Memory B cell (primary cell): ENCODE measurements at regions not wholly inside any gene's neighbourhood (a gene's known extent, or its start where the extent isn't known, plus 50 kb on each side); places are given as distances from the start of the nearest gene placed in this dataset.

Experiments
- ATAC-seq: fragments of 150-1000 bp; cut with Tn5 transposase; 2 replicates; pipeline ENCODE4 v1.10.0; 2021; ENCODE audit warnings: low read depth, mild to moderate bottlenecking, moderate library complexity
- DNase-seq, 2 donors: peaks; one replicate each; pipeline ENCODE4 v3.0.0; 2022; ENCODE audit warnings: low spot score in 2 of 2
- H3K27ac Mint-ChIP-seq: one replicate; pipeline ENCODE4 v1.8.0; 2022; ENCODE audit warnings: mild to moderate bottlenecking, moderate library complexity, mixed read lengths
- H3K27me3 Mint-ChIP-seq: one replicate; pipeline ENCODE4 v1.8.0; 2022; ENCODE audit warnings: mixed read lengths
- H3K36me3 Mint-ChIP-seq: one replicate; pipeline ENCODE4 v1.8.0; 2022; ENCODE audit warnings: mild to moderate bottlenecking, mixed read lengths
- H3K4me1 Mint-ChIP-seq: one replicate; pipeline ENCODE4 v1.8.0; 2022; ENCODE audit warnings: mixed read lengths
- H3K4me3 Mint-ChIP-seq: one replicate; pipeline ENCODE4 v1.8.0; 2022; ENCODE audit warnings: mild to moderate bottlenecking, moderate library complexity, mixed read lengths
- H3K9me3 Mint-ChIP-seq: one replicate; pipeline ENCODE4 v1.8.0; 2022; ENCODE audit warnings: mixed read lengths

GRCh38 chr4:136457577-136457976 lies 1074.7 kb downstream of the PCDH18 start:
- Mint-ChIP-seq H3K4me1 (no peaks in the 10 kb centered on the region), H3K4me3 (no peak overlapping the region), H3K9me3 (peaks cover 3% of the 10 kb centered on the region), H3K27ac (no peak overlapping the region), H3K27me3 (no peaks in the 10 kb centered on the region), H3K36me3 (no peaks in the 10 kb centered on the region)
- DNase-seq (no peak), ATAC-seq (no peak)

GRCh38 chr4:136457004-136457403 lies 1075.3 kb downstream of the PCDH18 start:
- Mint-ChIP-seq H3K27me3 (no peaks in the 10 kb centered on the region), H3K27ac (no peak overlapping the region), H3K9me3 (peaks cover under 1% of the 10 kb centered on the region), H3K4me3 (no peak overlapping the region), H3K4me1 (no peaks in the 10 kb centered on the region), H3K36me3 (no peaks in the 10 kb centered on the region)
- DNase-seq = no peak
- no peak for ATAC-seq

GRCh38 chr4:136443006-136443405 lies 1089.3 kb downstream of the PCDH18 start:
- no peaks in the 10 kb centered on the region for H3K4me1 Mint-ChIP-seq
- H3K36me3 Mint-ChIP-seq = no peaks in the 10 kb centered on the region
- H3K27ac Mint-ChIP-seq = no peak overlapping the region
- ATAC-seq (no peak), DNase-seq (no peak)
- H3K4me3 Mint-ChIP-seq = no peak overlapping the region
- H3K9me3 Mint-ChIP-seq = no peaks in the 10 kb centered on the region
- no peaks in the 10 kb centered on the region for H3K27me3 Mint-ChIP-seq

DNA sequence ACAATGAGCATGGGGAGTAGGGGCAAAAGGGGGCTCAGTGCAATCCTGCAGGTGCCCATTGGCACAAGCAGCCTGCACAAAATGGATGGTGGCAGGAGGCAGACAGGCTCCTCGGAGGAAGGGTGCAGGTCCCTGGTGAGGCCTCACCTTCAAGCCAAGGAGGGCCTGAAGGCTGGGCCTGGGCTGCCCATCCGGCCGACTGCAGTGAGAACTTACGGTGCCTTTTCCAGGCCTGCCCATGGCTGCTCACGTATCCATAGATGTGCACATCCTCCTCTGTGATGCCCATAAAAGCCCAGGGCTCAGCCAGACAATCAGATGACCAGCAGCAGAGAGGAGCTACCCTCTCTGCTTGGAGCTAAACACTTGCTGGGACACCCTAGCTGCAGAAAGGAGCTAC lies 1089.8 kb downstream of the PCDH18 start:
- no peaks in the 10 kb centered on the region for H3K36me3 Mint-ChIP-seq
- ATAC-seq = no peak
- no peaks in the 10 kb centered on the region for H3K9me3 Mint-ChIP-seq
- H3K27ac Mint-ChIP-seq = no peak overlapping the region
- DNase-seq = no peak
- no peaks in the 10 kb centered on the region for H3K27me3 Mint-ChIP-seq
- H3K4me1 Mint-ChIP-seq = no peaks in the 10 kb centered on the region
- no peak overlapping the region for H3K4me3 Mint-ChIP-seq

- H3K27me3 Mint-ChIP-seq = no peaks in the 10 kb centered on the region
- no peak overlapping the region for H3K4me3 Mint-ChIP-seq
- no peaks in the 10 kb centered on the region for H3K9me3 Mint-ChIP-seq
- H3K4me1 Mint-ChIP-seq = no peaks in the 10 kb centered on the region
- DNase-seq = no peak
- ATAC-seq = no peak
- no peak overlapping the region for H3K27ac Mint-ChIP-seq
- H3K36me3 Mint-ChIP-seq = no peaks in the 10 kb centered on the region
These were observed 1090.5 kb downstream of the PCDH18 start for GRCh38 chr4:136441629-136442282.

DNA sequence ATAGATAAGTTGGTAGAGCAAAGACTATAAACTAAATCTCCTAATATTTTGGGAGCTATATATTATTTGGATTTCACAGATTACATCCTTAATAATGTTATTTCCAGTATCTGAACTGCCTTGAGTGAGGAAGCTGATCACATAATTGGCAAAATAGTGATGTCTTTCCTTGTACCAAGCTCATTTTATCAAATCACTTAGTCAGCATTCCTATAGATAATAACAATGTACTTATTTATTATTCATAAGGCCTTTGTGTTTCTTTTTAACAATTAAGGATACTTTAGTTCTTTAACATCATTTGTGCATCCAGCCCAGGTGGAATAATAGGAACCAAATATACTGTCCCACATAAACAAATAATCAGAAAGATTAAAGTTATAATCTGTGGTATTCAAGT lies 1093.6 kb downstream of the PCDH18 start:
- no peaks in the 10 kb centered on the region for H3K9me3 Mint-ChIP-seq
- ATAC-seq (no peak), DNase-seq (no peak)
- H3K27me3 Mint-ChIP-seq = no peaks in the 10 kb centered on the region
- H3K27ac Mint-ChIP-seq = no peak overlapping the region
- no peak overlapping the region for H3K4me3 Mint-ChIP-seq
- no peaks in the 10 kb centered on the region for H3K4me1 Mint-ChIP-seq
- H3K36me3 Mint-ChIP-seq = no peaks in the 10 kb centered on the region

DNA sequence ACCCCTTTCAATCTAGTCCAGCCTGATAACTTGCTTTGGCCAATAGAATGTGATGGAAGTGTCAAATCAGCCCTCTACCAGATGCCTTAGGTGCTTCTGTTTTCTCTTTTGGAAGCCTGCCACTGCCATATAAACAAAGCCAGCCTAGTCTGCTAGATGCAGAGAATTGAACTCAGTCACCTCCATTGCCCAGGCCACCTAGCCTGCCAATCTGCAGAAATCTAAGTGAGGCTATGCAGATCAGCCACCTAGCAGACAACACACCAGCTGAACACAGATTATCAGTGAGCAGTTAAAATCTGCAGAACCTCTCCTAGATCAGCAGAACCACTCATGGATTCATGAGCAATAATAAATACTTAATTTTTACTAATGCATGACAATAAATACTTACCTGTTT lies 1108.2 kb downstream of the PCDH18 start:
- peaks cover 1% of the 10 kb centered on the region for H3K9me3 Mint-ChIP-seq
- DNase-seq = no peak
- H3K4me1 Mint-ChIP-seq = no peaks in the 10 kb centered on the region
- no peak for ATAC-seq
- no peak overlapping the region for H3K27ac Mint-ChIP-seq
- no peaks in the 10 kb centered on the region for H3K36me3 Mint-ChIP-seq
- H3K4me3 Mint-ChIP-seq = no peak overlapping the region
- H3K27me3 Mint-ChIP-seq = no peaks in the 10 kb centered on the region

GRCh38 chr4:136414981-136415380 lies 1117.3 kb downstream of the PCDH18 start:
- ATAC-seq (no peak), DNase-seq (no peak)
- Mint-ChIP-seq H3K36me3 (no peaks in the 10 kb centered on the region), H3K27ac (no peak overlapping the region), H3K9me3 (peaks cover 2% of the 10 kb centered on the region), H3K27me3 (no peaks in the 10 kb centered on the region), H3K4me3 (no peak overlapping the region), H3K4me1 (no peaks in the 10 kb centered on the region)

DNA sequence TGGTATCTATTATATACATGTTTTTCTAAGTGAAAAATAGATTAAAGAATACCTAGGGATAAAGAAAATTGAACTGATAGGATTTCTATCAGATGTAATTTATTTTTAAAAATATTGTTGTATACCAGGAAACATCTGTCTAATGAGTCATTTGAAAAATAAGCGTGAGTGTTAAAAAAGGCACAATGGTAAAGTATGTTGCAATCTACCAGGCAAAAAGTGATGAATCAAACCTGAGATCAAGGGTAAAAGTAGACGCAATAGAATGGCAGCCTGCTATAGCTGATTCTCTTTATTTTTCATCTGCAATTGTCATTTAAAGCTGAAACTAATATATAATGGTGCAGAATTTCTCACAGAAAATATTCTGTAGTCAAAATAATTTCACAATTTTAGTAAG lies 1119.6 kb downstream of the PCDH18 start:
- Mint-ChIP-seq H3K36me3 (no peaks in the 10 kb centered on the region), H3K4me3 (no peak overlapping the region), H3K4me1 (no peaks in the 10 kb centered on the region), H3K9me3 (peaks cover 2% of the 10 kb centered on the region), H3K27ac (no peak overlapping the region), H3K27me3 (no peaks in the 10 kb centered on the region)
- DNase-seq = no peak
- no peak for ATAC-seq

DNA sequence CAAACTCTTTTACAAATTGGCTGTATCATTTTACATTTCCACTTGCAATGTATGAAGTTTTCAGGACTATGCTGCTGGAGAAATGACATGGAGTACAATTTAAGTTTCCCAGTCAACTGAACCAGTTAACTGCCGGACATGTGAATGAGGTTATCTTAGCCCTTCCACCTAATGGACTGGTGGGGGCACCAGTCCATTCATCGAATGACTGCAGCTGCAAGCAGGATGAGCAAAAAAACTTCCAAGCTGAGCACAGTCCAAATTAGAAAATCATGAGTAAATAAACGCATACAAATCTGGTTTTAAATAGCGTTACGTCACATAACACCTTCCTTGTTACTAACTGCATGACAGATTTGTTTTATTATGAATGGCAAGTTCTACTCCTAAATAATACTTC lies 1131.5 kb downstream of the PCDH18 start:
- no peak for ATAC-seq
- DNase-seq = no peak
- peaks cover 1% of the 10 kb centered on the region for H3K9me3 Mint-ChIP-seq
- H3K4me3 Mint-ChIP-seq = no peak overlapping the region
- H3K27ac Mint-ChIP-seq = no peak overlapping the region
- no peaks in the 10 kb centered on the region for H3K36me3 Mint-ChIP-seq
- no peaks in the 10 kb centered on the region for H3K27me3 Mint-ChIP-seq
- no peaks in the 10 kb centered on the region for H3K4me1 Mint-ChIP-seq

DNA sequence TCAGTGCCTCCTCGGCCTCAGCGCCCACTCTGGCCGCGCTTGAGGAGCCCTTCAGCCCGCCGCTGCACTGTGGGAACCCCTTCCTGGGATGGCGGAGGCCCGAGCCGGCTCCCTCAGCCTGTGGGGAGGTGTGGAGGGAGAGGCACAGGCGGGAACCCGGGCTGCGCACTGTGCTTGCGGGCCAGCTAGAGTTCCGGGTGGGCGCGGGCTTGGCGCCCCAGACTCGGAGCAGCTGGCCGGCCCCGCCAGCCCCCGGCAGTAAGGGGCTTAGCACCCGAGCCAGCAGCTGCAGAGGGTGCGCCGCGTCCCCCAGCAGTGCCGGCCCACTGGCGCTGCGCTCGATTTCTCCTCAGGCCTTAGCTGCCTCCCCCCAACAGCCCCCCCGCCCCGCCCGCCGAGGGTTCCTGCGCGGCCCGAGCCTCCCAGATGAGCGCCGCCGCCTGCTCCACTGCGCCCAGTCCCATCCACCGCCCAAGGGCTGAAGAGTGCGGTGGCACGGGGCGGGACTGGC lies 1137.0 kb downstream of the PCDH18 start:
- Mint-ChIP-seq H3K4me3 (no peak overlapping the region), H3K9me3 (no peaks in the 10 kb centered on the region), H3K4me1 (no peaks in the 10 kb centered on the region), H3K36me3 (no peaks in the 10 kb centered on the region), H3K27me3 (no peaks in the 10 kb centered on the region), H3K27ac (no peak overlapping the region)
- DNase-seq (no peak), ATAC-seq (no peak)

- no peaks in the 10 kb centered on the region for H3K9me3 Mint-ChIP-seq
- no peak overlapping the region for H3K27ac Mint-ChIP-seq
- no peaks in the 10 kb centered on the region for H3K4me1 Mint-ChIP-seq
- H3K4me3 Mint-ChIP-seq = no peak overlapping the region
- ATAC-seq (no peak), DNase-seq (no peak)
- H3K27me3 Mint-ChIP-seq = no peaks in the 10 kb centered on the region
- H3K36me3 Mint-ChIP-seq = no peaks in the 10 kb centered on the region
These were observed 1139.7 kb downstream of the PCDH18 start for GRCh38 chr4:136392576-136392975.

- H3K36me3 Mint-ChIP-seq = no peaks in the 10 kb centered on the region
- DNase-seq (no peak), ATAC-seq (no peak)
- H3K4me3 Mint-ChIP-seq = no peak overlapping the region
- H3K4me1 Mint-ChIP-seq = no peaks in the 10 kb centered on the region
- H3K9me3 Mint-ChIP-seq = peaks cover 1% of the 10 kb centered on the region
- H3K27me3 Mint-ChIP-seq = no peaks in the 10 kb centered on the region
- no peak overlapping the region for H3K27ac Mint-ChIP-seq
These were observed 1141.5 kb downstream of the PCDH18 start for GRCh38 chr4:136390824-136391223.

- no peak overlapping the region for H3K27ac Mint-ChIP-seq
- H3K4me3 Mint-ChIP-seq = no peak overlapping the region
- peaks cover 1% of the 10 kb centered on the region for H3K9me3 Mint-ChIP-seq
- no peaks in the 10 kb centered on the region for H3K27me3 Mint-ChIP-seq
- no peak for ATAC-seq
- no peak for DNase-seq
- no peaks in the 10 kb centered on the region for H3K4me1 Mint-ChIP-seq
- no peaks in the 10 kb centered on the region for H3K36me3 Mint-ChIP-seq
These were observed 1149.2 kb downstream of the PCDH18 start for GRCh38 chr4:136383082-136383481.

DNA sequence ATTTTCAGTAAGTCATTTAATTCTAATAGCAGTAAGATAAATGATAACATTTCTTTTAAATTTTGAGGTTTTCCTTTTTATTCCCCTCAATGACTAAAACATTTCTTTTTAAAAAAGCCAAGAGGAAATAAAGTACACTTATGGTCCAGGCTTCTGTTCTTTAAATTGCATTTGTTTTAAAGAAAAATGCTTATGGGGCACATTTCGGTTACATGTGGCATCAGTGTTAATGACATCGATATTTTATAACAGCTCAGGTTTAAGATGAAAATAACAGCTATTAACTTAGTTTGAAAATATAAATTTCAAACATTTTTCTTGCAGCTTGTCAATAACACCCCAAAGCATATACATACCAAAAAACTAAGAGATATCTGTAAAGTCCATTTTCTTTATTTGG lies 1161.1 kb downstream of the PCDH18 start:
- H3K4me1 Mint-ChIP-seq = no peaks in the 10 kb centered on the region
- no peak overlapping the region for H3K27ac Mint-ChIP-seq
- H3K4me3 Mint-ChIP-seq = no peak overlapping the region
- ATAC-seq (no peak), DNase-seq (no peak)
- H3K9me3 Mint-ChIP-seq = peaks cover 1% of the 10 kb centered on the region
- no peaks in the 10 kb centered on the region for H3K27me3 Mint-ChIP-seq
- no peaks in the 10 kb centered on the region for H3K36me3 Mint-ChIP-seq
